ENCODE measurements at regions not wholly inside any gene's neighbourhood (a gene's known extent, or its start where the extent isn't known, plus 50 kb on each side); places are given as distances from the start of the nearest gene placed in this dataset.

GRCh38 chr21:33152732-33153130, 77.0 kb upstream of the IFNAR2 start:
- DNase-seq (ENCODE audit: low read depth in 4 of 6, low spot score in 6 of 6), result no peak
- Histone ChIP-seq H3K27ac (ENCODE audit: low read depth, low read length) (no peak overlapping the region), H3K9me3 (ENCODE audit: control insufficient read depth, insufficient read depth, low read length) (no peaks in the 10 kb centered on the region), H3K36me3 (ENCODE audit: control insufficient read depth, insufficient read depth, low read length) (no peaks in the 10 kb centered on the region), H3K4me1 (ENCODE audit: control insufficient read depth, insufficient read depth, low read length) (peaks cover 8% of the 10 kb centered on the region), H3K4me3 (ENCODE audit: low read depth, low read length) (no peak overlapping the region), H3K27me3 (ENCODE audit: control insufficient read depth, insufficient read depth, low read length) (peaks cover 22% of the 10 kb centered on the region)
- WGBS (ENCODE audit: insufficient coverage), result 95% methylated on average over 11 of the region's 13 CpGs

- Histone ChIP-seq H3K4me1 (ENCODE audit: control insufficient read depth, insufficient read depth, low read length) (peaks cover 8% of the 10 kb centered on the region), H3K36me3 (ENCODE audit: control insufficient read depth, insufficient read depth, low read length) (no peaks in the 10 kb centered on the region), H3K27ac (ENCODE audit: low read depth, low read length) (no peak overlapping the region), H3K27me3 (ENCODE audit: control insufficient read depth, insufficient read depth, low read length) (peaks cover 11% of the 10 kb centered on the region), H3K4me3 (ENCODE audit: low read depth, low read length) (no peak overlapping the region), H3K9me3 (ENCODE audit: control insufficient read depth, insufficient read depth, low read length) (no peaks in the 10 kb centered on the region)
- WGBS (ENCODE audit: insufficient coverage), result no CpG with 5 or more reads among the region's 1 CpG
- DNase-seq (ENCODE audit: low read depth in 4 of 6, low spot score in 6 of 6), result no peak
These were observed 74.7 kb upstream of the IFNAR2 start for GRCh38 chr21:33155005-33155404.

- no peaks in the 10 kb centered on the region for H3K9me3 ChIP-seq (ENCODE audit: control insufficient read depth, insufficient read depth, low read length)
- H3K4me1 ChIP-seq (ENCODE audit: control insufficient read depth, insufficient read depth, low read length), result peaks cover 8% of the 10 kb centered on the region
- H3K4me3 ChIP-seq (ENCODE audit: low read depth, low read length), result no peak overlapping the region
- H3K27me3 ChIP-seq (ENCODE audit: control insufficient read depth, insufficient read depth, low read length), result peaks cover 11% of the 10 kb centered on the region
- no peak overlapping the region for H3K27ac ChIP-seq (ENCODE audit: low read depth, low read length)
- 0% methylated on average over 1 of the region's 6 CpGs for WGBS (ENCODE audit: insufficient coverage)
- no peaks in the 10 kb centered on the region for H3K36me3 ChIP-seq (ENCODE audit: control insufficient read depth, insufficient read depth, low read length)
- DNase-seq (ENCODE audit: low read depth in 4 of 6, low spot score in 6 of 6), result peak in 2 of 6 donors; percentile 37 to 38
These were observed 74.3 kb upstream of the IFNAR2 start for GRCh38 chr21:33155422-33155821.

GRCh38 chr21:33157303-33157702, 72.4 kb upstream of the IFNAR2 start:
- no CpG with 5 or more reads among the region's 3 CpGs for WGBS (ENCODE audit: insufficient coverage)
- Histone ChIP-seq H3K27me3 (ENCODE audit: control insufficient read depth, insufficient read depth, low read length) (peaks cover 6% of the 10 kb centered on the region), H3K4me3 (ENCODE audit: low read depth, low read length) (no peak overlapping the region), H3K36me3 (ENCODE audit: control insufficient read depth, insufficient read depth, low read length) (no peaks in the 10 kb centered on the region), H3K4me1 (ENCODE audit: control insufficient read depth, insufficient read depth, low read length) (peaks cover 6% of the 10 kb centered on the region), H3K9me3 (ENCODE audit: control insufficient read depth, insufficient read depth, low read length) (no peaks in the 10 kb centered on the region), H3K27ac (ENCODE audit: low read depth, low read length) (no peak overlapping the region)
- peak in 1 of 6 donors; percentile 26 for DNase-seq (ENCODE audit: low read depth in 4 of 6, low spot score in 6 of 6)

- WGBS (ENCODE audit: insufficient coverage), result 91% methylated on average over 1 of the region's 1 CpG
- H3K27me3 ChIP-seq (ENCODE audit: control insufficient read depth, insufficient read depth, low read length), result no peaks in the 10 kb centered on the region
- H3K4me3 ChIP-seq (ENCODE audit: low read depth, low read length), result no peak overlapping the region
- H3K9me3 ChIP-seq (ENCODE audit: control insufficient read depth, insufficient read depth, low read length), result no peaks in the 10 kb centered on the region
- H3K27ac ChIP-seq (ENCODE audit: low read depth, low read length), result no peak overlapping the region
- H3K36me3 ChIP-seq (ENCODE audit: control insufficient read depth, insufficient read depth, low read length), result no peaks in the 10 kb centered on the region
- peaks cover 6% of the 10 kb centered on the region for H3K4me1 ChIP-seq (ENCODE audit: control insufficient read depth, insufficient read depth, low read length)
- no peak for DNase-seq (ENCODE audit: low read depth in 4 of 6, low spot score in 6 of 6)
These were observed 71.1 kb upstream of the IFNAR2 start for GRCh38 chr21:33158654-33159053.

- H3K27ac ChIP-seq (ENCODE audit: low read depth, low read length), result no peak overlapping the region
- H3K4me3 ChIP-seq (ENCODE audit: low read depth, low read length), result no peak overlapping the region
- 16% methylated on average over 8 of the region's 15 CpGs for WGBS (ENCODE audit: insufficient coverage)
- H3K4me1 ChIP-seq (ENCODE audit: control insufficient read depth, insufficient read depth, low read length), result peaks cover 6% of the 10 kb centered on the region
- no peaks in the 10 kb centered on the region for H3K36me3 ChIP-seq (ENCODE audit: control insufficient read depth, insufficient read depth, low read length)
- peaks cover 4% of the 10 kb centered on the region for H3K27me3 ChIP-seq (ENCODE audit: control insufficient read depth, insufficient read depth, low read length)
- peak in 2 of 6 donors; percentile 36 to 39 for DNase-seq (ENCODE audit: low read depth in 4 of 6, low spot score in 6 of 6)
- no peaks in the 10 kb centered on the region for H3K9me3 ChIP-seq (ENCODE audit: control insufficient read depth, insufficient read depth, low read length)
These were observed 67.2 kb upstream of the IFNAR2 start for GRCh38 chr21:33162436-33162951.

- Histone ChIP-seq H3K27me3 (ENCODE audit: control insufficient read depth, insufficient read depth, low read length) (peaks cover 7% of the 10 kb centered on the region), H3K27ac (ENCODE audit: low read depth, low read length) (no peak overlapping the region), H3K36me3 (ENCODE audit: control insufficient read depth, insufficient read depth, low read length) (no peaks in the 10 kb centered on the region), H3K4me3 (ENCODE audit: low read depth, low read length) (no peak overlapping the region), H3K4me1 (ENCODE audit: control insufficient read depth, insufficient read depth, low read length) (peaks cover 5% of the 10 kb centered on the region), H3K9me3 (ENCODE audit: control insufficient read depth, insufficient read depth, low read length) (no peaks in the 10 kb centered on the region)
- no peak for DNase-seq (ENCODE audit: low read depth in 4 of 6, low spot score in 6 of 6)
- 86% methylated on average over 6 of the region's 6 CpGs for WGBS (ENCODE audit: insufficient coverage)
These were observed 60.9 kb upstream of the IFNAR2 start for GRCh38 chr21:33168886-33169285.

- Histone ChIP-seq H3K4me3 (ENCODE audit: low read depth, low read length) (no peak overlapping the region), H3K27me3 (ENCODE audit: control insufficient read depth, insufficient read depth, low read length) (peaks cover 7% of the 10 kb centered on the region), H3K9me3 (ENCODE audit: control insufficient read depth, insufficient read depth, low read length) (no peaks in the 10 kb centered on the region), H3K27ac (ENCODE audit: low read depth, low read length) (no peak overlapping the region), H3K4me1 (ENCODE audit: control insufficient read depth, insufficient read depth, low read length) (peaks cover 5% of the 10 kb centered on the region), H3K36me3 (ENCODE audit: control insufficient read depth, insufficient read depth, low read length) (no peaks in the 10 kb centered on the region)
- 94% methylated on average over 6 of the region's 14 CpGs for WGBS (ENCODE audit: insufficient coverage)
- DNase-seq (ENCODE audit: low read depth in 4 of 6, low spot score in 6 of 6), result no peak
These were observed 60.4 kb upstream of the IFNAR2 start for GRCh38 chr21:33169359-33169758.

GRCh38 chr21:33171616-33172169, 58.0 kb upstream of the IFNAR2 start:
- Histone ChIP-seq H3K27ac (ENCODE audit: low read depth, low read length) (no peak overlapping the region), H3K9me3 (ENCODE audit: control insufficient read depth, insufficient read depth, low read length) (no peaks in the 10 kb centered on the region), H3K4me1 (ENCODE audit: control insufficient read depth, insufficient read depth, low read length) (peaks cover 5% of the 10 kb centered on the region), H3K36me3 (ENCODE audit: control insufficient read depth, insufficient read depth, low read length) (no peaks in the 10 kb centered on the region), H3K4me3 (ENCODE audit: low read depth, low read length) (no peak overlapping the region), H3K27me3 (ENCODE audit: control insufficient read depth, insufficient read depth, low read length) (peaks cover 3% of the 10 kb centered on the region)
- WGBS (ENCODE audit: insufficient coverage), result 48% methylated on average over 6 of the region's 8 CpGs
- no peak for DNase-seq (ENCODE audit: low read depth in 4 of 6, low spot score in 6 of 6)

GRCh38 chr21:33174756-33175155, 55.0 kb upstream of the IFNAR2 start:
- peaks cover 3% of the 10 kb centered on the region for H3K27me3 ChIP-seq (ENCODE audit: control insufficient read depth, insufficient read depth, low read length)
- H3K36me3 ChIP-seq (ENCODE audit: control insufficient read depth, insufficient read depth, low read length), result no peaks in the 10 kb centered on the region
- no peak overlapping the region for H3K4me3 ChIP-seq (ENCODE audit: low read depth, low read length)
- peaks cover 5% of the 10 kb centered on the region for H3K4me1 ChIP-seq (ENCODE audit: control insufficient read depth, insufficient read depth, low read length)
- H3K9me3 ChIP-seq (ENCODE audit: control insufficient read depth, insufficient read depth, low read length), result no peaks in the 10 kb centered on the region
- DNase-seq (ENCODE audit: low read depth in 4 of 6, low spot score in 6 of 6), result no peak
- H3K27ac ChIP-seq (ENCODE audit: low read depth, low read length), result no peak overlapping the region
- WGBS (ENCODE audit: insufficient coverage), result 100% methylated on average over 1 of the region's 4 CpGs

Measured in spinal cord (tissue), 9 donors.